ENCODE measurements at regions not wholly inside any gene's neighbourhood (a gene's known extent, or its start where the extent isn't known, plus 50 kb on each side); places are given as distances from the start of the nearest gene placed in this dataset.

DNA sequence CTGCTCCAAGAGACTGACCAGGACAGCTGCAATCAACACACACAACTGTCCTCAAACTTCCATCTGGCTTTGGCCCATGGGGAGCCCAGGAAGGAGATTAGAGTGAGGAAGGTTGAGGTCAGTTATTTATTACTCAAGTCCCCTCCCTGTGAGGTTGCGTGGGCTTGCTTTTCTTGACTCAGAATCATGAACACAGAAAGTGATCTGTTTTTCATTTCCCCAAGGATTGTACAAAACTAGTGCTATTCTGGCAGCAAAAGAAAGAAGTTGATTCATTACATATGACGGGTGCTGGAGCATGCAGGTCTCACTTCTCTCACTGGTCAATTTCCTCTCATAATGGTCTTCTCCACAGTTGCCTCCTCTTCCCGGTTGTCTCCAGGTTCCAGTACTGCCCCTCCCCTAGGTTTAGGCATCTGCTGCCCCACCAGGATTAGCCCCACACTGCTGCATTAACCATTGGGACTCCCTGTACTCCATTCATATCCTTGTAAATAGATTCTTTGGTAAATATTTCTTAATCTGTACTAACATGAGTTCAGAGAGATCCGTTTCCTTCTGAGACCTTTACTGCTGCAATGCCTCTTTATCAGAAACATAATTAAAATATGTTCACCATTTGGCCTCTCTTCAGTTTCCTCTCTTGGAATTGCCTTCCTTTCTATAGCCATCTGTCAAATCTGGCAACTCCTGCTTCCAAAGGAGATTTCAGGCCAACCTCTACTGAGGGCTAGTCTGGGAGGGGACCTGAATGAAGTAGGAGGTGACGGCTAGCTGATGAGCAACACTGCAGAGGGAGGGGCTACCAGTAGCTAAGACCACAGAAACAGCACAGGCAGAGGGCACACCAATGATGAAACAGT is 888.8 kb downstream of the QKI start:
- Histone ChIP-seq H3K27me3 (ENCODE audit: control insufficient read depth, insufficient read depth, low read length) (no peaks in the 10 kb centered on the region), H3K36me3 (replicated peaks; ENCODE audit: control insufficient read depth, insufficient read depth, low read length) (no peaks in the 10 kb centered on the region)
- no peak for DNase-seq

GRCh38 chr6:164296411-164296810 is 881.9 kb downstream of the QKI start:
- no peak for DNase-seq
- Histone ChIP-seq H3K27me3 (ENCODE audit: control insufficient read depth, insufficient read depth, low read length) (no peaks in the 10 kb centered on the region), H3K36me3 (replicated peaks; ENCODE audit: control insufficient read depth, insufficient read depth, low read length) (no peaks in the 10 kb centered on the region), H3K4me3 (ENCODE audit: insufficient read depth, low read depth, low read length) (no peak overlapping the region)

More for the DNA sequence above, 888.8 kb downstream of the QKI start:
- no peak overlapping the region for H3K4me3 ChIP-seq (ENCODE audit: insufficient read depth, low read depth, low read length)

DNA sequence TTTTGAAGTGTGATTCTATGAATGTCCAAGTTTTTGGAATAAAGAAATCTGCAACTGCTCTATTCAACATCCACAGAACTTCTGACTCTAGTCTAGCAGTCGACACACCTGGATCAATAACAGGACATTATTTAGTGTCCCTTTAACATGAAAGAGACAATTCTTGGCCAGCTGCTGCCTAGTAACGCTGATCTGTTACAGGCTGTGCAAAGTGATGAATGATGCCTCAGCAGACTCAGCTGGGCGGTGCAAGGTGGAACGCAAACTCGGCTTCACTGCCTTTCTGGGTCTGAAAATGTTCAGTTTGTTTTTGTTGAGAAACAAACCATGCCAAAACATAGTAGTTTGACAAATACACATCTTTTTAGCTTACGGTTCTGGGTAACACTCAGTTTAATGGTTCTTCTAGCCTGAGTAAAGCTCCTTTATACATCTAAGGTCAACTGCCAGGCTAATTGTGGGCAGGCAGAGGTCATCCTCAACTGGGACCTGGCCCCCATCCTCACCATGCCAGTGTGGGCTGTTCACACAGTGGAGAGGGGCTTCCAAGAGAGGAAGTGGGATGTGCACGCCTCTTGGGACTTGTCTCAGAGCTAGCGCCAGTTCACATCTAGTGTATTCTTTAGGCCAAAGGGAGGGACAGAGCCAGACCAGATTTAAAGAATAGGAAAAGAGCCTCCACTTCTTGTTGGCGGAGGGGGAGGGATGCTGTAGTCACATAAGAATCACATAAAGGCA is 879.7 kb downstream of the QKI start:
- H3K27me3 ChIP-seq (ENCODE audit: control insufficient read depth, insufficient read depth, low read length): no peaks in the 10 kb centered on the region

DNA sequence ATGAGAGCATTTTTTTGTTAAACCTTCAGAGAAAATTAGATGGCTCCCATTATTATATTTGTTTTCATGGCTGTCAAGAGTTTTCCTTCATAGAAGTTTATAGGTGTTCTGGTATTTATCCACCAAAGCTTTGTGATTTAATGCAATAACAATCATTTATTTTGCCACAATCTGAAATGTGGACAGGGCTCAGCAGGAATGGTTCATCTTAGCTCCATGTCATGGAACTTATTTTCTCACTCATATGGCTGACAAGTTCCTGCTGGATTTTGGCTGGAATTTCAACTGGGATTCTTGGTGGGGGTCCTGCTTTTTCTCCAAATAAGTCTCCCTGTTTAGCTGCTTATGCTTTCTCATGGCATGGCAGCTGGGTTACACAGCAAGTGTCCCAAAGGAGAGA is 876.7 kb downstream of the QKI start:
- no peak overlapping the region for H3K4me3 ChIP-seq (ENCODE audit: insufficient read depth, low read depth, low read length)
- DNase-seq: no peak
- H3K27me3 ChIP-seq (ENCODE audit: control insufficient read depth, insufficient read depth, low read length): no peaks in the 10 kb centered on the region
- no peaks in the 10 kb centered on the region for H3K36me3 ChIP-seq (replicated peaks; ENCODE audit: control insufficient read depth, insufficient read depth, low read length)

More for the DNA sequence above, 879.7 kb downstream of the QKI start:
- no peak overlapping the region for H3K4me3 ChIP-seq (ENCODE audit: insufficient read depth, low read depth, low read length)
- no peaks in the 10 kb centered on the region for H3K36me3 ChIP-seq (replicated peaks; ENCODE audit: control insufficient read depth, insufficient read depth, low read length)
- no peak for DNase-seq

- H3K4me3 ChIP-seq (ENCODE audit: insufficient read depth, low read depth, low read length): no peak overlapping the region
- DNase-seq: no peak
- H3K36me3 ChIP-seq (replicated peaks; ENCODE audit: control insufficient read depth, insufficient read depth, low read length): no peaks in the 10 kb centered on the region
- no peaks in the 10 kb centered on the region for H3K27me3 ChIP-seq (ENCODE audit: control insufficient read depth, insufficient read depth, low read length)
Observed at GRCh38 chr6:164290101-164290500, 875.6 kb downstream of the QKI start.

- DNase-seq: no peak
- Histone ChIP-seq H3K4me3 (ENCODE audit: insufficient read depth, low read depth, low read length) (no peak overlapping the region), H3K27me3 (ENCODE audit: control insufficient read depth, insufficient read depth, low read length) (no peaks in the 10 kb centered on the region), H3K36me3 (replicated peaks; ENCODE audit: control insufficient read depth, insufficient read depth, low read length) (no peaks in the 10 kb centered on the region)
Observed at GRCh38 chr6:164286011-164286410, 871.5 kb downstream of the QKI start.

- Histone ChIP-seq H3K4me3 (ENCODE audit: insufficient read depth, low read depth, low read length) (no peak overlapping the region), H3K36me3 (replicated peaks; ENCODE audit: control insufficient read depth, insufficient read depth, low read length) (no peaks in the 10 kb centered on the region), H3K27me3 (ENCODE audit: control insufficient read depth, insufficient read depth, low read length) (no peaks in the 10 kb centered on the region)
- no peak for DNase-seq
Observed at GRCh38 chr6:164283574-164283973, 869.1 kb downstream of the QKI start.

GRCh38 chr6:164276211-164276610 is 861.7 kb downstream of the QKI start:
- Histone ChIP-seq H3K27me3 (ENCODE audit: control insufficient read depth, insufficient read depth, low read length) (no peaks in the 10 kb centered on the region), H3K36me3 (replicated peaks; ENCODE audit: control insufficient read depth, insufficient read depth, low read length) (no peaks in the 10 kb centered on the region), H3K4me3 (ENCODE audit: insufficient read depth, low read depth, low read length) (no peak overlapping the region)
- no peak for DNase-seq

DNA sequence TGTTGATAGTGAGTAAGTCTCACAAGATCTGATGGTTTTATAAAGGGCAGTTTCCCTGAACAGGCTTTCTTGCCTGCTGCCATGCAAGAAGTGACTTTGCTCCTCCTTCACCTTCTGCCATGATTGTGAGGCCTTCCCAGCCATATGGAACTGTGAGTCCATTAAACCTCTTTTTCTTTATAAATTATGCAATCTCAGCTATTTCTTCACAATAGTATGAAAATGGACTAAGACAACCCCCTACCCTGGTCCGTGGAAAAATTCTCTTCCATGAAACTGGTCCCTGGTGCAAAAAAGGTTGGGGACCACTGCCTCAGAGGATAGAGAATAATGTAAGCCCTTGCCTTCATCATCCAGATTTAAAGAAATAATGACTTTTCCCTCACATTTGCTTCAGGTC is 861.3 kb downstream of the QKI start:
- Histone ChIP-seq H3K4me3 (ENCODE audit: insufficient read depth, low read depth, low read length) (no peak overlapping the region), H3K27me3 (ENCODE audit: control insufficient read depth, insufficient read depth, low read length) (no peaks in the 10 kb centered on the region), H3K36me3 (replicated peaks; ENCODE audit: control insufficient read depth, insufficient read depth, low read length) (no peaks in the 10 kb centered on the region)
- no peak for DNase-seq

DNA sequence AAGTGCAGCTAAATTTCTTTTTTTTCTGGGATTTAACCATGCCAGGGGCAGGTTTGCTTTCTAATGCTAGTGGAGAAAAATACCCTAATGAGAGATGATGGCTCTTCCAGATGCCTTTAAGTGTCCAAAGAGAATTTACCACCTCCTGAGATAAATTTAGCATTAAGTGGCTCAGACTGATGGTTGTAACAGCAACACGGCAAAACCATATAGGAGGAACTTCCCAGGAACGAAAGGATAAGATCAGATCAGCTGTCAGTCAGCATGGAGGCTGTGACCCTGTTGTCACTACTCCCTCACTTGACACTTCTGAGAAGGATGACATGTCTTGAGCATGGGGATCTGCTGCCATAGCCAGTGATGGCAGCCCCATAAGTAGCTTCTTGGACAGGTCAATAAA is 860.0 kb downstream of the QKI start:
- no peak for DNase-seq
- H3K4me3 ChIP-seq (ENCODE audit: insufficient read depth, low read depth, low read length): no peak overlapping the region
- no peaks in the 10 kb centered on the region for H3K27me3 ChIP-seq (ENCODE audit: control insufficient read depth, insufficient read depth, low read length)
- no peaks in the 10 kb centered on the region for H3K36me3 ChIP-seq (replicated peaks; ENCODE audit: control insufficient read depth, insufficient read depth, low read length)

GRCh38 chr6:164273491-164273890 is 859.0 kb downstream of the QKI start:
- Histone ChIP-seq H3K4me3 (ENCODE audit: insufficient read depth, low read depth, low read length) (no peak overlapping the region), H3K27me3 (ENCODE audit: control insufficient read depth, insufficient read depth, low read length) (no peaks in the 10 kb centered on the region), H3K36me3 (replicated peaks; ENCODE audit: control insufficient read depth, insufficient read depth, low read length) (no peaks in the 10 kb centered on the region)
- no peak for DNase-seq

GRCh38 chr6:164266851-164267250 is 852.3 kb downstream of the QKI start:
- Histone ChIP-seq H3K36me3 (replicated peaks; ENCODE audit: control insufficient read depth, insufficient read depth, low read length) (no peaks in the 10 kb centered on the region), H3K4me3 (ENCODE audit: insufficient read depth, low read depth, low read length) (no peak overlapping the region), H3K27me3 (ENCODE audit: control insufficient read depth, insufficient read depth, low read length) (no peaks in the 10 kb centered on the region)
- no peak for DNase-seq

DNA sequence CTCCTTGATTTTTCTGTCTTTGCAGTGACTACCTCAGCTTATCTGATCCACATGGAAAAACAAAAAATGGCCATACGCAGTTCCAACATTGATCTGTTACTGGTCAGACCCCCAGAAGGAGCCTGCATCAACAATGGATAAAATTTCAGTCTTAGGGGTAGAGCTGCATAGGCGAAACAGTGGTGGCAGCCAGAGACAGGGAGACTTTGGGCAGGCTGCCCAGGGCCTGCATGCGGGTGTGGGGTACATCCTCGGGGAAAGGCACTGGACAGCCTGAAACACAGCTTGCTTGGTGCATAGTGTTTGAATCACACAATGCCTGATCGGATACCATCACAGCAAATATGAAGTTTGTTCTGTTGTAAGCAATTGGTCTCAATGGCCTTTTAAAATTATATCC is 847.8 kb downstream of the QKI start:
- no peaks in the 10 kb centered on the region for H3K36me3 ChIP-seq (replicated peaks; ENCODE audit: control insufficient read depth, insufficient read depth, low read length)
- no peak overlapping the region for H3K4me3 ChIP-seq (ENCODE audit: insufficient read depth, low read depth, low read length)
- DNase-seq: no peak
- no peaks in the 10 kb centered on the region for H3K27me3 ChIP-seq (ENCODE audit: control insufficient read depth, insufficient read depth, low read length)

DNA sequence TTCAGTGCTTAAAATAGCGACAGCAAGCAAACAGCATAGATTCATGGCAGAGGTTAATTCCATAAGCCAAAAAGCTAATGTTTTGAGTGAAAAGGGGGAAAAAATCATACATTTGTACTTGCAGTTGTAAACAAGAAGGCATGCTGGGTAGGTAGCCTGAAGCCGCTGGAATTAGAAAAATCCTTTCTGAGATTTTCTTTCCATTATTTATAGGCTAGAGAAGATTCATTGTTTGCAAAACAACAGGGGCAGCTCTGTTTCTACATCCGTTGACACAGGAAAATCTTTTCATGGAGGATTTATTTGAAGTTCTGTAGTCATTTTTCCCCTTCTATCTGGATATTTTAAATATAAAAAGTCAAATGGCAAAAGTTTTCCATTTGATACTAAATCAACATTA is 843.9 kb downstream of the QKI start:
- Histone ChIP-seq H3K4me3 (ENCODE audit: insufficient read depth, low read depth, low read length) (no peak overlapping the region), H3K27me3 (ENCODE audit: control insufficient read depth, insufficient read depth, low read length) (no peaks in the 10 kb centered on the region), H3K36me3 (replicated peaks; ENCODE audit: control insufficient read depth, insufficient read depth, low read length) (no peaks in the 10 kb centered on the region)
- no peak for DNase-seq

GRCh38 chr6:164252948-164253347 is 838.4 kb downstream of the QKI start:
- no peak overlapping the region for H3K4me3 ChIP-seq (ENCODE audit: insufficient read depth, low read depth, low read length)
- H3K27me3 ChIP-seq (ENCODE audit: control insufficient read depth, insufficient read depth, low read length): no peaks in the 10 kb centered on the region
- H3K36me3 ChIP-seq (replicated peaks; ENCODE audit: control insufficient read depth, insufficient read depth, low read length): no peaks in the 10 kb centered on the region
- peak; percentile 6 for DNase-seq
